ENCODE measurements at regions not wholly inside any gene's neighbourhood (a gene's known extent, or its start where the extent isn't known, plus 50 kb on each side); places are given as distances from the start of the nearest gene placed in this dataset.

- TF ChIP-seq POLR2A (IDR thresholded peaks at IDR 0.05) (no peak), CTCF (IDR thresholded peaks at IDR 0.05) (no peak)
Observed at GRCh38 chr12:125201090-125201489, 135.9 kb downstream of the AACS start.
